Amniotic stem cell (primary cell): ENCODE measurements at regions not wholly inside any gene's neighbourhood (a gene's known extent, or its start where the extent isn't known, plus 50 kb on each side); places are given as distances from the start of the nearest gene placed in this dataset.
A peak's percentile ranks its signal among the peaks of the same experiment; 100 is the strongest.

Experiments used
- DNase-seq: peaks from one replicate; lab custom pipeline; 2025; lab: John Stamatoyannopoulos, UW

DNA sequence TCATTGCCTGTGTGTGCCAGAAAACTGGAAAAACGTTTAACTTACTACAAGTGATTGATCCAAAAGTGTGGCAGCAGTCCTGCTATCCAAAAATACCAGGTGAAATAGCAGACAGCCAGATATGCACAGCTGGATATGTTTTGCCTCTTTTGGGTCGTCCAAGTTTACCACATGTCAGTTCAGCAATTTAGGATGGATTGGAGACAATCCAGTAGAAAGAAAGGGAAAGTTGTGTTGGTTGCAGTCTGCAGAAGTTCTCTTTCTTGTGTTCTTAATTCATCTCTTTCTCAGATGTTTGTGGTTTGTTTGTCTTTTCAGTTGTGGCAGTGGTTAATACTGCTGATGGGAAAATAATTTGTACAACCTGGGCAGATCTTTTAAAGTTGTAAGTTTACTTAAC is 645.0 kb downstream of the PTPRC start:
- DNase-seq = no peak

DNA sequence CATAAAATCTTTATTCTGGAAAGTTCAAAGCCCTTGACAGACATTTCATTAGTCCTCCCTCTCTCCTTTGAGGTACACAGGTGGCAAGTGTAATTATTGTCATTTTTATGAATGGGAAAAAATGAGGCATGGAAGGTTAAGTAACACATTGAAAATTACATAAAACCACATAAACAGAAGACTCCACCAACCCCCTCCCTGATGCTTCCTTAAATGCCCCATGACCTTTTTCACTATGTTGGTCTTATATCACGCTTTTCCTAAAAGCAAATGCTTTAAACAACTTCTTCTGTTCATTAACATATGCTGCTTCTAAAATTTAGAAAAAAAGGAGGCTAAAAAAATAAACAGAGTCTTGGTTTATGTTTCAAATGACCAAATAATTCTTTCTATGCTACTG is 648.4 kb downstream of the PTPRC start:
- no peak for DNase-seq

DNA sequence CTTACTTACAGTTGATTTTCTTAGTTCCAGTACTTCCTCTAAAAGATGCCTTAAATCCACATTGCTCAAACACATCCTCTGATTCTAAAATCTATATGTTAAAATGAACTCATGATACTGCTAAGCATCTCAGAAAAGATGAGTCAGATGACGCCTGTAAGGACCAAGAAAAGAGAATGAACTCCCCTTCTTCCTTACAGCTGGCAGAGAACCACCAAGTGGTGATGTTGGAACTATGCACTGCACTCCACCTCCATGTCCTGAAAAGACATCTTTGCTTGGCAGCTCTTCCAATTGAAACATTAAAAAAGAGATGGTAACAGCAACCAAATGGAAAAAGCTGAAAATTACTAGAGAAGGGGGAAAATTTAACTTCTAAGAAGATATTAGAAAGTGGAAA is 648.8 kb downstream of the PTPRC start:
- DNase-seq = no peak

DNA sequence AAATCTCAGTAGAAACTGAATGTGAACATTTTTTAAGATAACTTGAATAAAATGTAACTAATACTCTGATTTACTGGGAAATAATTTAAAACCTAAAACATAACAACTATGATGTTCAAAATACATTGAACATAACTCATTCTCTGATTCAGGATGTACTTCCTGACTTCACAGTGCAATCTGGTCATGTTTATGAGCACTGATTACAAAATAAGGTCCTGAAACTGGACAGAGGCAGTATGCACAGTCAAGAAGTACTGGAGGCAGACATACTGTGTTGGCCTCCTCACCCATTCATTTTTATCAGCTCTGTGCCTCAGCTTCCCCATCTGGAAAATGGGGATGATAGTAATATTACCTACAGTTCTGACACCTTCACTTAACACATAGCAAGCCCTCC is 651.3 kb downstream of the PTPRC start:
- no peak for DNase-seq

DNA sequence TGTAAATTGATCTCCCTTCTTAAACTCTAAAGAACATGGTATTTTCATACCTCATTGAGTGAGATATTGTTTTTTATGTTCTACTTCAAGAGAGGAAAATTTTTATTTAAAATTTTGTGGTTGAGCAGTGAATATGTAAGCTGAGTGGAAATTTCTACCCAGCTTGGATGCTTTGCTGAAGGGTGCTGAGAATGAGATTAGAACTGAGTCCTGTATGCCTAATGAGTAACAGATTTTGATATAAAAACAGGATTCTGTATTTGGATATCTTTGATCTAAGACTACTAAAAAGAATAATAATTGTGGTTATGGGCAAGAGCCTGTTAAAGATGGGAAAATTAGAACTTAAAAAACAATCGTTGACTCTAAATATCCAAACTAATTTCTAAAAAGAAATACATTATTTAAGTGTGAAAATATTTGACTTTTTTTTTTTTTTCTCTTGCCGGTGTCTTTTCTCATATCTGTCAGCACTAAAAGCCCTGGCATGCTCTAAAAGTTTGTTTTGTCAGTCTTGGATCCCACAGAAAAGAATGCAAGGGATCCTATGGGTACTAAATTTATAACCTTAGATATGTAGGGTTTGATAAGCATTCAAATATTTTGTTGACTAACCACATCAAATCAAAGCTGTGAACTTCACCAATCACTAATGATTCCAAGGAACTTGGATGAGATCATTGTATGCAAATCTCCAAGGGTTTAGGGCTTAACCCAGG is 652.3 kb downstream of the PTPRC start:
- DNase-seq = no peak

DNA sequence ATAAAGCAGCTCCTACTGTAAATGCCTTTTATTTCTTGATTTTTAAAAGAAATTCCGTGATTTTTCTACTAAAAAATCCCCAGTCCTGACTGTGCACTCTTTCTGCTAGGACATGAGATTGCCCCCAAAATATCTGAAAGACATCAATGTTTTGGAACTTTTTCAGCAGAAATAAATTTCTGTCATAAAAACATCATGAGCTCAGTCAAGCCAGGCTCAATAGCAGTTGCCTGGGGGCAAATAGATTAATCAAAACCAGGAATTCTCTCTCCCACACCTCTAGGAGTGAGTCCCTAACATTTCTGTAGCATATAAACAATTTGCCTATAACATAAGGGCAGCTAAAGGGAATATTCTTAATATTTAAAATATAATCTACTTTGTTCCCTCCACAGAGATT is 654.1 kb downstream of the PTPRC start:
- DNase-seq = no peak

DNA sequence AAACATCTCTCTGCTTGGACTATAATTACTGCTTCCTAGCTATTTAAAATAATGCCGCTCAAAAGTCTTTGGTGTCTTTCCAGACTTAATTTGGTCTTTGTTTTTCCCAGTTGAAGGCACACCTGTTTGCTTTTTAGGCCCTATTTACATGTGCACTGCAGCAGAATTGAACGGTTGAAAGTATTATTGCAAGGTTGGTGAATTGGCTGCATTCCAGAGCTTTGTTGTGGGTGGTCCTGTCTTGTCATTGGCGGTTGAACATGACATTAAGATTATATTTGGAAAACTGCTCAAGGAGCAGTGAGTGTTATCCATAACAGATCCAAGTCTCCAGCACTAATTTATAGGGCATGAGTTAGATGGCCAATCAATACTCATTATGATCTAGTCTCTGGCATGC is 656.3 kb downstream of the PTPRC start:
- DNase-seq = no peak

DNA sequence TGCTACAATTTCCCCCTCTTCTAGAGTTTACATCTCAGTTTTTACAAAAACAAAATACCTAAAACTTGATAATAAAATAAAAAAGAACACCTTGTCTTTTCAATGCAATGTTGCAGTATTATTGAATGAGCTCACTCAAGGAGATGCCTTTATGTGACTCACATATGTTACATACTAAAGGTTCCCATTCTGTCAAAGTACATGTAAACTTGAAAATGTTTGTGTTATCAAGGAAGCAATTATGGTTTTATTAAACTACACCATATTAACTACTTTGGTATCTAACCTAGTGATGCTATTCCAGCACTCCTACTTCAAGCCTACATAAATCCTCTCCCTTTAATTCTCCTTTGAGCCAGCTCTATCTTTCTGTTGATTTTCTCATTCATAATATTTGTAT is 658.3 kb downstream of the PTPRC start:
- DNase-seq = no peak

DNA sequence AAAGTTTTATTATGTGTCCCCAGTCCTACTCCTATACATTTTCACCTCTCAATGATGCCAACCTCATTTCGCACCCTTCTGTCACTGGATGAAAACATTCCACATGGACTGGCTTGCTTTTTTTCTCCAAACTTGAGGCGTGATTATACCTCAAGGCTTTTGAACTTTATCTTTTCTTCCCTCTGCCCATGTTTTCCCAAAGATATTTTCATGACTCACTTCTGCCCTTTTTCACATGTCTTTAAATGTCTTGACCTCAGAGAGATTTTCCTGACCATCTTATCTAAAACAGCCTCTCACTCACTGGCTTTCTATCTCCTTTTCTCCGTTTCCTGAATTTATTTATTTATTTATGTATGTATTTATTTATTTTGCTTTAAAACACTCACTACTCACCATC is 659.0 kb downstream of the PTPRC start:
- DNase-seq = no peak

DNA sequence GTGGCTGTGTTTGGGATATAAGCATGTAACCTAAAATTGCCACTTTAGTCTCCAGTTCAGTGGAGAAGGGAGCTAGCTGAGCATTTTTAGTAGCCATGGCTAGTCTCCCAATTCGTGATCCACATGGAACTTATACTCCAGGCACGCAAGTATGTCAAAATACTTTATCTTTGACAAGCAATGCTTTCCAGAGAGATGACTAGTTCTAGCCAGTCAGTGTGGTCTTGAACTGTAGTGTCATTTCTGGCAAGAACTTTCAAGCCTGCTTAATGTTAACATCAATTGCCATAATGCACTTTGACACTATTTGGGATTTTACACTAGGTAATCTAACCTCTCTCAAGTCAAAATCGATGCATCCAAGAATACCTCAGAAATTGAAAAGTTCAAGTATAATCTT is 660.0 kb downstream of the PTPRC start:
- peak; percentile 46 for DNase-seq

DNA sequence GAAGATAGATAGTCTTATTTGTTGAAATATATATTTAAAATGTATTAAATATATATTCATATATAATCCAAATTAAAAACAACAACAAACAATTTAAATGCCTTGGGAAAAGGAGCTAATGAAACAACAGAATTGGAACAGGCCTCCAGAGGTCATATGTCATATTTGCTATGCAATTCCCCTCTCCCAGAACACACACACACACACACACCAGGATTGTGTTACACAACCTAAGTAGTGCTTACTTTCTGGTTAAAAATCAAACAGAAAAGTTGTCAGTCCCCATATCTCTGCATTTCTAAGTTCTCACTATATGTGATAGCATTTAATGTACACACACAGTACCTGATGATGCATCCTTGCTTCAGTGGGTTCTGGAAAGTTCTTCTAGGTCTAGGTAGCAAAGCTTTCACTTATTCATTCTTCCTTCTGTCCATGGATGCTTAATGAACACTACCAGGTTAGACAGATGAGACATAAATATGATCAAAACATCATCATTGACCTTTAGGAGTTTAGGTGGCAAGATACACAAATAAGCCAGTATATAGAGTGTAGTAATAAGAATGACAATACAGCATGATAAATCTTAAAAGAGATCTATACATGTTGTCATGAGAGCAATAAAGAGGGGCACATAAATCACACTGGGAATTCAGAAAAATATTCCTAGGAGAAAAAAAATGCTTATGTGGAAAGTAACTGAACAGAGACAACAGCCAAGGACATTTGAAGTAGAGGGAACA is 662.8 kb downstream of the PTPRC start:
- no peak for DNase-seq

DNA sequence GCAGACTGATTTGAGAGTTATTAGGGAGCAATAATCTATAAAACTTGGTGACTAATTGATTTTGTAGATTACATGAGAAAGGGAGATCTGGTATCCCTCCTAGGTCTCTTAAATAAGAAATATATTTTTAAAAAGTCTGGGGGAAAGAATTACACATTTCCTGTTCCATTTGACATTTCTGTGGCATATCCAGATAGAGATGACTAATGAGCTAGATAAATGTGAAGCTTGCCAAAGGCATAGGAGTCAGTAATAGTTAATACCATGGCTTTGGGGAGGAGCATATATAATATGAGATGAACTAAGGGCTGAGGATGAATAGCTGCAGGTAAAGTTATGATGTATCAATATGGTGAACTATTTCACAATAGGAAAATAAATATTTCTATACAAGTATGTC is 663.7 kb downstream of the PTPRC start:
- peak; percentile 37 for DNase-seq

DNA sequence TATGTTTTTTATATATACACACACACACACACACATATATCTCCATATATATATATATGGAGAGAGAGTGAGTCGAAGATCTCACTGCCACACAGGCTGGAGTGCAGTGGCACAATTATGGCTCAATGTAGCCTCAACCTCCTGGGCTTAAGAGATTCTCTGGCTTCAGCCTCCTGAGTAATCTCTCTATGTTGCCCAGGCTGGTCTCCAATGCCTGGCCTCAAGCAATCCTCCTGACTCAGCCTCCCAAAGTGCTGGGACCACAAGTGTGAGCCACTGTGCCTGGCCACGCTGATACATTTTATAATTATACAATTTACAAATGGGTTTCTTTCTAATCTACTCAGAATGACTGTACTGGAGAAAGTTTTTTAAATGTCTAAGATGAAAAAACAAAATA is 664.2 kb downstream of the PTPRC start:
- DNase-seq = no peak

DNA sequence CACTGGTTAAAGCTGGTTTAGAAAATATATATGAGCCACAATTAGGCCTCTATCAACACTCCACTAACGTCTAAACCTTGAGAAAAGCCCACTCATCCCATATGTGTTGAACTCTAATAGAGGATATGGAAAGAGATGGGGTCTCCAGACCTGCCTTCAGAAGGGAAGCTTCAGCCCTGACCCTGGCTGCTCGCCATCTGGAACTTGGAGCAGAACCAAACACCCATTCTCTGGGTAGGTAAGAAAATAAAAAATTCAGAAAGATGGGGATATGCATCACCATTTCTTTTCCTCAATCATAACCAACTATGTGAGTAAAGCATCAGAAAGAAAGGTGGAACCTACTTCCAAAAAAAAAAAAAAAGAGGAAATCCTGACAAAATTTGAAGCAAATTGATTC is 666.2 kb downstream of the PTPRC start:
- no peak for DNase-seq

DNA sequence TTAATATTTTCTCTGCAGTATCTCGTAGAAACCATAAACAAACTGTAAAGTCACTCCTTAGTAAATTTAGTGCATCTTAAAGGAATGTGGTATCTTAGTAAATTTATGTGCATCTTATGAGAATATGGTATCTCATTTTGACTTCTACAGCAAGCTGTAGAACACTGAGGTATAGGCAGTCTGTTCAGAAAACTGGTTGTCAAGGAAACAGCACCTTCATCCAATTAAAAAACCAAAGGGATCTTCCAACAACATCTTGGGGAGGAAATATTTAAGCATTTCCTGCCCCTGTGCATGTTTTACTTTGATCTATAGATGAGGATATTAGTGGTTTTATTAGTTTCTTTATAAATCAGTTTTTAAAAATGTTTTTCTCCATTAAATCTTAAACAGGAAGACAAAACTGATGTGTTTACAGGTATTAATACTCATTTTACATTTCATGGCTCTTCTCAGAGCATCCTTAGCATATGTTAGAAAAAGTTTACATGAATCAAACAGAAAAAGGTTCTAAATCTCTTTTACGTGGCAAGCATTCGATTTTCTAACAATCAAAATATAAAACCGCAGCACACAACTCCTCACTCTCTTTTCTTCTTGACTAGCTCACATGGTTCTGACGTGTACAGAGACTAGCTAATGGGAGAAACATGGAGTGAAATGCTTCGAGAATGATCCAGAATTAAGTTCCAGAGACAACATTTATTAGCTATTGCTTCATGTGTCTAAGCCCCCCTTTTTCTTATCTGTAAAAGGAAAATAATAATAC is 668.8 kb downstream of the PTPRC start:
- DNase-seq = no peak

DNA sequence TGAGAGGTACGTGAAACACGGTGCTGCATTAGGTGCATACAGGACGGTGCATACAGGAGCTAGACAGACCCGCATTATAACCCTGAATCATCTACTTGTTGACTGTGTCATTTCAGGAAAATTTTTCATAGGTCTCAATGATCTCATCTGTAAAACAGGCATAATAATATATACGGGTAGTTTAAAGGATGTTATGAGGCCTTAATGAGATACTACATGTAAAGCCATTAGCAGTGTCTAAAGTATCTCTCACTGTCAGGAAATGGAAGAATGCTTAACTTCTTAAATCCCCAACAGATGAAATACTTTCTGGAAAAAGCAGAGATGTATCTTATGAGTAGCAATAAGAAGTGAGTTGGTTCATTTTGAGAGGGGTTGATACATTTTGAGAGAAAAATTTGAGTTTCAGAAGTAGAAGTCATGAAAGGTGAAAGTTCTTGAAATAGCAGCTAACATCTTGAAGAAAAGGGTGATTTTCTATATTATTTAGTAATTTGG is 669.6 kb downstream of the PTPRC start:
- DNase-seq = no peak

DNA sequence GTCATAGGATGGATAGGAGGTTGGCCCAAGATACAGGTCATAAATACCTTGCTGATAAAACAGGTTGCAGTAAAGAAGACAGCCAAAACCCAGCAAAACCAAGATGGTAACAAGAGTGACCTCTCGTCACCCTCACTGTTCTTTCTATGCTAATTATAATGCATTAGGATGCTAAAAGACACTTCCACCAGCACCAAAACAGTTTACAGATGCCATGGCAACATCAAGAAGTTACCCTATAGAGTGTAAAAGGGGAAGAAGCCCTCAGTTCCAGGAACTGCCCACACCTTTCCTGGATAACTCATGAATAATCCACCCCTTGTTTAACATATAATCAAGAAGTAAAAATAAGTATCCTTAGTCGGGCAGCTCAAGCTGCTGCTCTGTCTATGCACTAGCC is 671.9 kb downstream of the PTPRC start:
- DNase-seq = no peak

DNA sequence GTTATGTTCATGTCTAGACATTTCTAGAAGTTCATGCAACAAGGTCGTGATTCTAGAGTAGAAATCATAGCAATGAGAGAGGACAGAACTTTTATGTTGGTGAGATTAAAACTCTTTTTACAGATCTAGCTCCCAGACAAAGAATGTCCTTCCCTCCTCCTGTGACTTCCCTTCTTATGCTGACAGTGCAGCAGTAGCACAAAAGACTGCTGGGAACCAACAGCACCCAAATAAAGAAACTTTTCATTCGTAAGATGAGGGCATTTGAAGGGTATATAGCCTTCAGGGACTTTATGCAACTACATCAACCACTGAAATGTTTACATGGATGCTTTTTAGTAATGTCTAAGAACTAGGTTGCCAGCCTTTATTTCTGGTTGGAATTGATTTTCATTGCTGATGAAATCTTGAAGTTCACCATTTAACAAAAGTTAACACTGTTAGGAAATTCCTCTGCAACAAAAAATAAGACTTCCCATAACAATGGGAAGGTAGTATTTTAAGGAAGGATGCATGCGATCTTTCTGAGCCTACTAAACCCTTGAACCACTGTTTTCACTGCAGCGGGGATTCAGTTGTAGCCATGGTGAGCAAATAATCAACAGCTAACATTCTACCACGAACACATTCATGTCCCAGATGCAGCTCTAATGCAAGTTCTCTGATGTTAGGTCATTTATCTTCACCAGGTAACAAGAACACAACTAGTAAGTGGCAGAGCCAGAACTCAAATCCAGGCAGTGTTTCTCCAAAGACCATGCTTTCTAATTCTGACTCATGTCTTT is 672.8 kb downstream of the PTPRC start:
- DNase-seq = no peak

DNA sequence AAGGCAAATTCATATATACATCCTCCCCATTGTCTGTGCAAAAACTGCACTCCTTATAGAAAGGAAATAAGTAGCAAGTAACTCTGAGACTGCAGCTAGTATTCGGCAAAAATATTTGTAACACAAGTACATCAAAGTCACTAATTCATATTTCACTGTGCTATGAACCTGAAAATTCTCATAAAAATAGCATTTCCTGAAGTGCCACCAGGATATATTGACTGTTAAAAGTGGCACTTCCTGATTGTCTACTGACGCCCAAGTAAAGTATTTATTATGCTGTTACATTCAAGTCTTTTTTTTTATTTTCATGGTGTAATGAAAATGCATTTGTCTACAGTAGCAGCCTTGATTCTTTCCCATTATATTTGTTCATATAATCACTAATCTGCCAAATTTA is 673.8 kb downstream of the PTPRC start:
- no peak for DNase-seq

DNA sequence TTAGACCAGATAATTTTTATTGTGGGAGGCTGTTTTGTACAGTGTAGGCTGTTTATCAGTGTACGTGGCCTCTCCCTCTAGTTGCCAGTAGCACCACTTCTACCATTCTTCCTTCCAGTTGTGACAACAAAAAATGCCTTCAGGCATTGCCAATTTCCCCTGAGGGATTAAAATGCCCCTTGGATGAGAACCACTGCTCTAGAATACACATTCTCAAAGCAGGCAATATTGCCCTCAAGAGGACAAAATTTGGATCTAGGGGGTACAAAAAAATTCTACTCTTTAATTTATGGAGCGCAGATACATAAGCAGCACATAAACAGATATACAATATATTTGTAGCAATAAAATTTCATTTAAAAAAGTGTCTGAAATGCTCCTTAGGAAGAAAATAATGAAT is 674.6 kb downstream of the PTPRC start:
- no peak for DNase-seq

DNA sequence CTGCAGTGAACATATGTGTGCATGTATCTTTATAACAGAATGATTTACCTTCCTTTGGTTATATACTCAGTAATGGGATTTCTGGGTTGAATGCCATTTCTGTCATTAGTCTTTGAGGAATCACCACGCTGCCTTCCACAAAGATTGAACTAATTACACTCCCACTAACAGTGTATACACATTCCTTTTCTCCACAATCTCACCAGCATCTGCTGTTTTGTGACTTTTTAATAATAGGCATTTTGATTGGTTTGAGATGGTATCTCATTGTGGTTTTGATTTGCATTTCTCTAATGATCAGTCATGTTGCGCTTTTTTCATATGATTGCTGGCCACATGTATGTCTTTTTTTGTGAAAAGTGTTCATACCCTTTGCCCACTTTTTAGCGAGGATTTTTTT is 680.5 kb downstream of the PTPRC start:
- DNase-seq = no peak

DNA sequence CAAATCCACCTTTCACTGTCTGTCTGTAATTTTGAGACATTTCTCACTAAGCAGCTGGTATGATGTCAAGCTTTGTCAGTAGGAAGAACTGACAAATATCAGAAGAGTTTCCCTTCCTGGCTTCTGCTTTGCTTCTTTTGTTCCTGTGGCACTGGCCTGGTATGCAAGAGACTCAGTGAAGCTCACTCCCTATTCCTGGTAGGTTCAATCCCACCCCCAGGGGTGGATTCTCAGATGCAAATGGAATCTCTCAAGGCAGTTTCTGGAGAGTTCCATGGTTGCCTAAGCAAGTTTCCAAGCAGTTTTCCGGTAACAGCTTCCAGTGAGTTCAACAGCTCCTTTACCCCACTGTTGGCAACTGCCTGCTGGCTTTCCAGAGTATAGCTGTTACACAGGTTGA is 683.4 kb downstream of the PTPRC start:
- DNase-seq = no peak
